HepG2 (cell line): ENCODE measurements at regions not wholly inside any gene's neighbourhood (a gene's known extent, or its start where the extent isn't known, plus 50 kb on each side); places are given as distances from the start of the nearest gene placed in this dataset.

Source experiments
- ATAC-seq: fragments of 200-7000 bp; cut with Tn5 transposase; 3 replicates; pipeline ENCODE4 v1.9.1; 2020; ENCODE audit warnings: mild to moderate bottlenecking, moderate library complexity
- BruUV-seq: library from RNA; stranded (reverse); fragments of 400-500 nt; replicated peaks from 2 replicates; lab custom pipeline; 2021; lab: Mats Ljungman, UMichigan
- CTCF ChIA-PET: fragments of 300-600 bp; formaldehyde crosslinking; extraction: SDS; loops from one replicate; lab custom pipeline; 2021; ENCODE audit warnings: low total read pairs, inconsistent platforms, low intra/inter-chr PET ratio; lab: Yijun Ruan, JAX
- POLR2A ChIA-PET: fragments of 350-600 bp; sonication (Branson Sonifier 250); formaldehyde crosslinking; loops from one replicate; lab custom pipeline; 2020; ENCODE audit warnings: antibody characterized with exemption, inconsistent platforms; lab: Yijun Ruan, JAX
- DNase-seq: peaks from one replicate; pipeline ENCODE4 v3.0.0-alpha.2; 2015; ENCODE audit warnings: low spot score
- FAIRE-seq: peaks from 3 replicates; lab custom pipeline; 2011; peaks lifted over from hg19 to GRCh38; lab: Jason Lieb, UNC
- H2AFZ ChIP-seq: one replicate; pipeline ENCODE4 v1.6.1; 2011; ENCODE audit warnings: low read length, inconsistent platforms
- H3K27ac ChIP-seq: fragments of 300-600 bp; 3 replicates; pipeline ENCODE4 v1.8.0; 2011; ENCODE audit warnings: mixed run types, mild to moderate bottlenecking, mixed read lengths, low read length, inconsistent platforms; ENCODE audit not compliant: insufficient read depth; ENCODE audit errors: extremely low read length
- H3K27me3 ChIP-seq, 2 experiments: fragments of 200-600 bp in 1 of 2; 2 replicates in 1 of 2; 3 replicates in 1 of 2; pipeline versions ENCODE4 v1.6.0 to v1.8.0; 2011; ENCODE audit warnings: low read length in 2 of 2, mild to moderate bottlenecking in 2 of 2, moderate library complexity in 2 of 2, inconsistent platforms in 1 of 2; ENCODE audit not compliant: insufficient read depth in 2 of 2, control insufficient read depth in 1 of 2
- H3K36me3 ChIP-seq, 2 experiments: fragments of 200-600 bp in 1 of 2; replicated peaks in 1 of 2; 2 replicates in 1 of 2; 3 replicates in 1 of 2; pipeline versions ENCODE4 v1.5.1 to v1.8.0; 2011; ENCODE audit warnings: low read length in 2 of 2, inconsistent platforms in 1 of 2; ENCODE audit not compliant: insufficient read depth in 2 of 2, control insufficient read depth in 1 of 2
- H3K4me1 ChIP-seq: 2 replicates; pipeline ENCODE4 v1.5.1; 2012; ENCODE audit warnings: low read length, inconsistent platforms; ENCODE audit not compliant: insufficient read depth
- H3K4me2 ChIP-seq: 2 replicates; pipeline ENCODE4 v1.6.0; 2011; ENCODE audit warnings: low read depth, low read length, inconsistent platforms
- H3K4me3 ChIP-seq, 3 experiments: fragments of 200-600 bp in 1 of 3; sonication (generic), shearing (Covaris generic) in 1 of 3; replicated peaks in 1 of 3; 2 replicates each; pipeline ENCODE4 v1.5.1; 2011 to 2016; ENCODE audit warnings: low read length in 3 of 3, inconsistent platforms in 2 of 3, low read depth in 2 of 3, mild to moderate bottlenecking in 2 of 3, control low read depth in 1 of 3, mixed read lengths in 1 of 3; ENCODE audit not compliant: insufficient read depth in 1 of 3
- H3K79me2 ChIP-seq: one replicate; pipeline ENCODE4 v1.6.1; 2011; ENCODE audit warnings: low read length, inconsistent platforms; ENCODE audit not compliant: insufficient read depth
- H3K9ac ChIP-seq: 2 replicates; pipeline ENCODE4 v1.6.0; 2011; ENCODE audit warnings: mild to moderate bottlenecking, low read depth, low read length, inconsistent platforms; ENCODE audit not compliant: insufficient read depth
- H3K9me3 ChIP-seq: 2 replicates; pipeline ENCODE4 v1.5.1; 2012; ENCODE audit warnings: mild to moderate bottlenecking, low read length
- H4K20me1 ChIP-seq: 2 replicates; pipeline ENCODE4 v1.6.0; 2011; ENCODE audit warnings: inconsistent platforms, mild to moderate bottlenecking, low read length, moderate library complexity; ENCODE audit not compliant: insufficient read depth
- CBX2 ChIP-seq, 2 experiments: fragments of 200-600 bp in 1 of 2; sonication (generic); formaldehyde crosslinking in 1 of 2; IDR thresholded peaks; 2 replicates each; pipeline versions ENCODE4 v1.7.0 to v1.8.1; 2018 to 2022; ENCODE audit warnings: low read depth in 2 of 2, low read length in 1 of 2, mild to moderate bottlenecking in 1 of 2, missing genetic modification reagents in 1 of 2
- IKZF4 ChIP-seq: sonication (generic); formaldehyde crosslinking; IDR thresholded peaks from 2 replicates; pipeline ENCODE4 v1.5.1; 2020; ENCODE audit warnings: borderline replicate concordance, mild to moderate bottlenecking, low read depth, missing genetic modification reagents; ENCODE audit errors: not compliant biosample characterization
- KMT2B ChIP-seq: IDR thresholded peaks from 2 replicates; pipeline ENCODE4 v1.6.1; 2016; ENCODE audit warnings: missing genetic modification reagents, missing compliant biosample characterization
- MIXL1 ChIP-seq: IDR thresholded peaks from 2 replicates; pipeline ENCODE4 v1.6.1; 2016
- PCBP2 ChIP-seq: fragments of 200-400 bp; formaldehyde crosslinking; optimal IDR thresholded peaks from 2 replicates; pipeline ENCODE3; 2018; ENCODE audit warnings: low read length, low read depth; ENCODE audit not compliant: poor library complexity, severe bottlenecking
- POGK ChIP-seq: sonication (generic); formaldehyde crosslinking; conservative IDR thresholded peaks from 2 replicates; pipeline ENCODE4 v1.8.0; 2022; ENCODE audit warnings: mild to moderate bottlenecking, moderate library complexity, missing genetic modification reagents
- POLR2AphosphoS5 ChIP-seq: IDR thresholded peaks from 2 replicates; pipeline ENCODE4 v1.6.1; 2012; ENCODE audit warnings: low read depth, low read length
- ZBTB44 ChIP-seq: sonication (generic); formaldehyde crosslinking; IDR thresholded peaks from 2 replicates; pipeline ENCODE4 v1.4.0; 2020; ENCODE audit warnings: missing genetic modification reagents
- ZNF251 ChIP-seq: sonication (generic); formaldehyde crosslinking; IDR thresholded peaks from 2 replicates; pipeline ENCODE4 v1.9.0; 2021; ENCODE audit warnings: mild to moderate bottlenecking, missing genetic modification reagents
- ZNF556 ChIP-seq: sonication (generic); formaldehyde crosslinking; IDR thresholded peaks from 2 replicates; pipeline ENCODE4 v1.4.0; 2020; ENCODE audit warnings: mild to moderate bottlenecking, missing genetic modification reagents, borderline replicate concordance
- ZNF629 ChIP-seq: sonication (generic); formaldehyde crosslinking; conservative IDR thresholded peaks from 2 replicates; pipeline ENCODE4 v1.5.0; 2020; ENCODE audit warnings: missing genetic modification reagents
- WGBS: methylation state at CpG from one replicate; pipeline ENCODE4 v1.1.6; 2017; ENCODE audit warnings: low lambda C conversion rate; 5-methylcytosine and 5-hydroxymethylcytosine counted together
- in situ Hi-C: cut with HindIII; loops from 2 replicates; pipeline ENCODE4 v1.10.0; 2017; ENCODE audit warnings: low pct_unique_long_range_greater_than_20kb; ENCODE audit not compliant: extremely low pct_ligation_motif_present
- intact Hi-C: fragments of 100-400 bp; cut with micrococcal nuclease; formaldehyde crosslinking; loops from one replicate; pipeline ENCODE4 v1.10.0; 2022; ENCODE audit not compliant: unreplicated experiment
- TF ChIP-seq, protein P1 (sequence below), 2 experiments: sonication (generic) in 1 of 2; formaldehyde crosslinking in 1 of 2; IDR thresholded peaks; 2 replicates each; pipeline versions ENCODE4 v1.4.0 to v1.6.1; 2016 to 2020; ENCODE audit warnings: borderline replicate concordance in 1 of 2, low read depth in 1 of 2, mild to moderate bottlenecking in 1 of 2, missing genetic modification reagents in 1 of 2
- TF ChIP-seq, protein P2 (sequence below): IDR thresholded peaks from 2 replicates; pipeline ENCODE4 v1.6.1; 2016; ENCODE audit warnings: missing compliant biosample characterization, missing genetic modification reagents, borderline replicate concordance
- TF ChIP-seq, protein P3 (sequence below): sonication (generic); formaldehyde crosslinking; IDR thresholded peaks from 2 replicates; pipeline ENCODE4 v1.5.1; 2020; ENCODE audit warnings: mild to moderate bottlenecking, missing genetic modification reagents, borderline replicate concordance

- Histone ChIP-seq H3K4me1 (no peaks in the 10 kb centered on the region), H3K36me3 (no peaks in the 10 kb centered on the region), H3K27me3 (no peaks in the 10 kb centered on the region), H3K79me2 (no peaks in the 10 kb centered on the region), H3K9ac (no peak overlapping the region), H3K9me3 (peaks cover 77% of the 10 kb centered on the region), H3K4me3 (no peak overlapping the region), H3K4me2 (no peak overlapping the region), H4K20me1 (no peaks in the 10 kb centered on the region), H3K27ac (no peak overlapping the region), H2AFZ (no peak overlapping the region)
- FAIRE-seq (no peak), DNase-seq (no peak), ATAC-seq (no peak)
- BruUV-seq, result no TSS peak
- POLR2A ChIA-PET, result no interaction called here
- WGBS, result 75% methylated on average over 1 of the region's 5 CpGs
- in situ Hi-C loops (no loop called here), intact Hi-C loops (no loop called here)
- CTCF ChIA-PET, result no interaction called here
- TF ChIP-seq, protein P1, sequence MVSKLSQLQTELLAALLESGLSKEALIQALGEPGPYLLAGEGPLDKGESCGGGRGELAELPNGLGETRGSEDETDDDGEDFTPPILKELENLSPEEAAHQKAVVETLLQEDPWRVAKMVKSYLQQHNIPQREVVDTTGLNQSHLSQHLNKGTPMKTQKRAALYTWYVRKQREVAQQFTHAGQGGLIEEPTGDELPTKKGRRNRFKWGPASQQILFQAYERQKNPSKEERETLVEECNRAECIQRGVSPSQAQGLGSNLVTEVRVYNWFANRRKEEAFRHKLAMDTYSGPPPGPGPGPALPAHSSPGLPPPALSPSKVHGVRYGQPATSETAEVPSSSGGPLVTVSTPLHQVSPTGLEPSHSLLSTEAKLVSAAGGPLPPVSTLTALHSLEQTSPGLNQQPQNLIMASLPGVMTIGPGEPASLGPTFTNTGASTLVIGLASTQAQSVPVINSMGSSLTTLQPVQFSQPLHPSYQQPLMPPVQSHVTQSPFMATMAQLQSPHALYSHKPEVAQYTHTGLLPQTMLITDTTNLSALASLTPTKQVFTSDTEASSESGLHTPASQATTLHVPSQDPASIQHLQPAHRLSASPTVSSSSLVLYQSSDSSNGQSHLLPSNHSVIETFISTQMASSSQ (IDR thresholded peaks at IDR 0.05; ENCODE audit: low read depth), result no peak
- TF ChIP-seq, protein P1 (CRISPR knock-in tag; IDR thresholded peaks at IDR 0.05; ENCODE audit: borderline replicate concordance), result no peak
- TF ChIP-seq POGK (CRISPR knock-in tag), result no peak
- no peak for TF ChIP-seq MIXL1
- no peak for TF ChIP-seq CBX2 (IDR thresholded peaks at IDR 0.05; ENCODE audit: low read depth, low read length)
- no peak for TF ChIP-seq CBX2 (CRISPR knock-in tag; IDR thresholded peaks at IDR 0.05; ENCODE audit: low read depth)
- no peak for TF ChIP-seq KMT2B
- no peak for TF ChIP-seq ZBTB44 (CRISPR knock-in tag)
- no peak for TF ChIP-seq POLR2AphosphoS5
- TF ChIP-seq, protein P2, sequence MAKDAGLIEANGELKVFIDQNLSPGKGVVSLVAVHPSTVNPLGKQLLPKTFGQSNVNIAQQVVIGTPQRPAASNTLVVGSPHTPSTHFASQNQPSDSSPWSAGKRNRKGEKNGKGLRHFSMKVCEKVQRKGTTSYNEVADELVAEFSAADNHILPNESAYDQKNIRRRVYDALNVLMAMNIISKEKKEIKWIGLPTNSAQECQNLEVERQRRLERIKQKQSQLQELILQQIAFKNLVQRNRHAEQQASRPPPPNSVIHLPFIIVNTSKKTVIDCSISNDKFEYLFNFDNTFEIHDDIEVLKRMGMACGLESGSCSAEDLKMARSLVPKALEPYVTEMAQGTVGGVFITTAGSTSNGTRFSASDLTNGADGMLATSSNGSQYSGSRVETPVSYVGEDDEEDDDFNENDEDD (CRISPR knock-in tag), result no peak
- TF ChIP-seq, protein P3, sequence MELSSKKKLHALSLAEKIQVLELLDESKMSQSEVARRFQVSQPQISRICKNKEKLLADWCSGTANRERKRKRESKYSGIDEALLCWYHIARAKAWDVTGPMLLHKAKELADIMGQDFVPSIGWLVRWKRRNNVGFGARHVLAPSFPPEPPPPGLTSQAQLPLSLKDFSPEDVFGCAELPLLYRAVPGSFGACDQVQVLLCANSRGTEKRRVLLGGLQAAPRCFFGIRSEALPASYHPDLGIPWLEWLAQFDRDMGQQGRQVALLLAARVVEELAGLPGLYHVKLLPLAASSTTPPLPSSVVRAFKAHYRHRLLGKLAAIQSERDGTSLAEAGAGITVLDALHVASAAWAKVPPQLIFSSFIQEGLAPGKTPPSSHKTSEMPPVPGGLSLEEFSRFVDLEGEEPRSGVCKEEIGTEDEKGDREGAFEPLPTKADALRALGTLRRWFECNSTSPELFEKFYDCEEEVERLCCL (CRISPR knock-in tag), result no peak
- no peak for TF ChIP-seq PCBP2
- TF ChIP-seq ZNF629 (CRISPR knock-in tag), result no peak
- TF ChIP-seq ZNF251 (CRISPR knock-in tag), result no peak
- TF ChIP-seq ZNF556, result no peak
- no peak for TF ChIP-seq IKZF4 (CRISPR knock-in tag)
Observed at GRCh38 chr7:10079572-10079971, 894.1 kb upstream of the PHF14 start.
